B cell (primary cell): ENCODE measurements at regions not wholly inside any gene's neighbourhood (a gene's known extent, or its start where the extent isn't known, plus 50 kb on each side); places are given as distances from the start of the nearest gene placed in this dataset.

Experiments
- ATAC-seq: fragments of 200-7000 bp; cut with Tn5 transposase; one replicate; pipeline ENCODE4 v1.10.0; 2021; ENCODE audit warnings: low read depth, mild to moderate bottlenecking, moderate number of reproducible peaks, moderate library complexity
- CTCF ChIA-PET: fragments of 350-600 bp; sonication (Branson Sonifier 250); formaldehyde crosslinking; loops from one replicate; lab custom pipeline; 2021; ENCODE audit warnings: antibody characterized with exemption, inconsistent platforms; lab: Charles Lee
- POLR2A ChIA-PET: fragments of 350-600 bp; sonication (Branson Sonifier 250); formaldehyde crosslinking; loops from one replicate; lab custom pipeline; 2021; ENCODE audit warnings: antibody characterized with exemption; lab: Charles Lee
- DNase-seq: peaks from one replicate; pipeline ENCODE4 v3.0.0; 2013
- H2AFZ ChIP-seq: 2 replicates; pipeline ENCODE4 v1.6.1; 2012; ENCODE audit warnings: mild to moderate bottlenecking, low read depth, low read length; ENCODE audit not compliant: insufficient read depth, poor library complexity, severe bottlenecking
- H3K27ac ChIP-seq, 2 donors: 1 replicate in 1 of 2; 2 replicates in 1 of 2; pipeline ENCODE4 v1.5.1; 2012 to 2013; ENCODE audit warnings: low read length in 2 of 2, mild to moderate bottlenecking in 2 of 2, moderate library complexity in 1 of 2
- H3K27me3 ChIP-seq, 4 experiments: fragments of 200-600 bp in 1 of 4; sonication (generic) in 1 of 4; replicated peaks in 1 of 4; 1 replicate in 2 of 4; 2 replicates in 2 of 4; pipeline versions ENCODE4 v1.6.1 to v1.7.0; 2013 to 2016; ENCODE audit warnings: low read length in 3 of 4, mild to moderate bottlenecking in 2 of 4, mixed read lengths in 1 of 4, moderate library complexity in 1 of 4; ENCODE audit not compliant: insufficient read depth in 4 of 4, control insufficient read depth in 3 of 4; ENCODE audit errors: control extremely low read depth in 1 of 4
- H3K36me3 ChIP-seq, 2 experiments: replicated peaks in 1 of 2; 1 replicate in 1 of 2; 2 replicates in 1 of 2; pipeline versions ENCODE4 v1.6.1 to v1.7.1; 2013; ENCODE audit warnings: low read length in 1 of 2; ENCODE audit not compliant: insufficient read depth in 2 of 2, control insufficient read depth in 1 of 2; ENCODE audit errors: control extremely low read depth in 1 of 2, extremely low read depth in 1 of 2
- H3K4me1 ChIP-seq, 2 donors: fragments of 200-600 bp in 1 of 2; sonication (generic) in 1 of 2; 1 replicate in 1 of 2; 2 replicates in 1 of 2; pipeline versions ENCODE4 v1.5.1 to v1.6.1; 2013 to 2017; ENCODE audit warnings: low read length in 2 of 2; ENCODE audit not compliant: control insufficient read depth in 2 of 2, insufficient read depth in 2 of 2
- H3K4me2 ChIP-seq: replicated peaks from 2 replicates; pipeline ENCODE3; 2012; ENCODE audit warnings: mild to moderate bottlenecking, low read depth, low read length; ENCODE audit not compliant: poor library complexity, severe bottlenecking
- H3K4me3 ChIP-seq, 5 experiments: fragments of 200-600 bp in 1 of 5; sonication (generic) in 1 of 5; 1 replicate in 3 of 5; 2 replicates in 2 of 5; pipeline versions ENCODE4 v1.5.1 to v1.7.0; 2011 to 2016; ENCODE audit warnings: low read length in 4 of 5, mild to moderate bottlenecking in 4 of 5, low read depth in 2 of 5, control low read depth in 1 of 5, moderate library complexity in 1 of 5; ENCODE audit not compliant: insufficient read depth in 1 of 5; ENCODE audit errors: control extremely low read depth in 1 of 5, extremely low read depth in 1 of 5
- H3K79me2 ChIP-seq: fragments of 200-600 bp; sonication (generic); one replicate; pipeline ENCODE4 v1.6.0; 2016; ENCODE audit warnings: low read length; ENCODE audit not compliant: control insufficient read depth, insufficient read depth
- H3K9ac ChIP-seq: fragments of 200-600 bp; sonication (generic); 2 replicates; pipeline ENCODE4 v1.6.1; 2017; ENCODE audit warnings: mild to moderate bottlenecking, low read length, moderate library complexity
- H3K9me3 ChIP-seq, 3 donors: one replicate each; pipeline versions ENCODE4 v1.6.1 to v1.7.1; 2013; ENCODE audit warnings: low read length in 2 of 3; ENCODE audit not compliant: control insufficient read depth in 2 of 3, insufficient read depth in 1 of 3; ENCODE audit errors: control extremely low read depth in 1 of 3
- H4K20me1 ChIP-seq: 2 replicates; pipeline ENCODE4 v1.6.0; 2012; ENCODE audit warnings: mild to moderate bottlenecking, low read length; ENCODE audit not compliant: insufficient read depth, control insufficient read depth, poor library complexity, severe bottlenecking
- H3K27ac Mint-ChIP-seq: one replicate; pipeline ENCODE4 v1.8.0; 2021; ENCODE audit warnings: mixed read lengths
- H3K27me3 Mint-ChIP-seq: one replicate; pipeline ENCODE4 v1.8.0; 2021; ENCODE audit warnings: mixed read lengths
- H3K4me1 Mint-ChIP-seq: one replicate; pipeline ENCODE4 v1.8.0; 2021; ENCODE audit warnings: mixed read lengths
- H3K4me3 Mint-ChIP-seq: one replicate; pipeline ENCODE4 v1.8.0; 2021; ENCODE audit warnings: mixed read lengths
- H3K9me3 Mint-ChIP-seq: one replicate; pipeline ENCODE4 v1.8.0; 2022; ENCODE audit warnings: mixed read lengths; ENCODE audit not compliant: insufficient read depth
- CTCF ChIP-seq: fragments of 200-600 bp; IDR thresholded peaks from one replicate; pipeline ENCODE4 v1.8.0; 2022; ENCODE audit warnings: antibody characterized with exemption, mild to moderate bottlenecking
- EZH2 ChIP-seq: IDR thresholded peaks from 2 replicates; pipeline ENCODE4 v1.6.1; 2012; ENCODE audit warnings: borderline replicate concordance, low read depth, mild to moderate bottlenecking, moderate library complexity, low read length; ENCODE audit not compliant: insufficient read depth, poor library complexity, severe bottlenecking
- WGBS: methylation state at CpG from one replicate; pipeline ENCODE4 v1.1.5; 2013; ENCODE audit warnings: missing lambda C conversion rate; ENCODE audit not compliant: insufficient coverage; 5-methylcytosine and 5-hydroxymethylcytosine counted together
- intact Hi-C: fragments of 100-400 bp; cut with micrococcal nuclease; formaldehyde crosslinking; loops from one replicate; pipeline ENCODE4 v1.10.0; 2022

- TF ChIP-seq EZH2 (no peak), CTCF (no peak)
- no peak overlapping the region for H3K9ac ChIP-seq
- H3K4me3 ChIP-seq = no peak overlapping the region
- 56% methylated on average over 1 of the region's 2 CpGs for WGBS
- H3K4me2 ChIP-seq = no peak overlapping the region
- ATAC-seq (no peak), DNase-seq (no peak)
- no peaks in the 10 kb centered on the region for H3K27me3 ChIP-seq
- H3K4me1 ChIP-seq = no peaks in the 10 kb centered on the region
- H3K4me3 Mint-ChIP-seq = no peak overlapping the region
- H3K36me3 ChIP-seq = no peaks in the 10 kb centered on the region
- intact Hi-C loops = no loop called here
- H3K9me3 Mint-ChIP-seq = peaks cover 2% of the 10 kb centered on the region
- H3K9me3 ChIP-seq = peaks cover 0 to 6% (median 2%) of the 10 kb centered on the region in 3 donors
- H2AFZ ChIP-seq = no peak overlapping the region
- H3K27ac Mint-ChIP-seq = no peak overlapping the region
- H3K79me2 ChIP-seq = no peaks in the 10 kb centered on the region
- H3K27ac ChIP-seq = no peak overlapping the region
- no peaks in the 10 kb centered on the region for H4K20me1 ChIP-seq
- ChIA-PET CTCF (no interaction called here), POLR2A (no interaction called here)
- no peaks in the 10 kb centered on the region for H3K4me1 Mint-ChIP-seq
- no peaks in the 10 kb centered on the region for H3K27me3 Mint-ChIP-seq
These were observed 1077.3 kb downstream of the KCNT2 start for GRCh38 chr1:195530961-195531360.

GRCh38 chr1:195529881-195530280 lies 1078.4 kb downstream of the KCNT2 start:
- no peak overlapping the region for H3K27ac ChIP-seq
- no CpG with 5 or more reads among the region's 1 CpG for WGBS
- intact Hi-C loops = no loop called here
- H2AFZ ChIP-seq = no peak overlapping the region
- H3K4me1 ChIP-seq = no peaks in the 10 kb centered on the region
- TF ChIP-seq EZH2 (no peak), CTCF (no peak)
- no peaks in the 10 kb centered on the region for H3K36me3 ChIP-seq
- Mint-ChIP-seq H3K27ac (no peak overlapping the region), H3K4me3 (no peak overlapping the region), H3K4me1 (no peaks in the 10 kb centered on the region), H3K9me3 (peaks cover 2% of the 10 kb centered on the region), H3K27me3 (no peaks in the 10 kb centered on the region)
- no peaks in the 10 kb centered on the region for H4K20me1 ChIP-seq
- no peak overlapping the region for H3K4me3 ChIP-seq
- H3K9me3 ChIP-seq = peaks cover 0 to 6% (median 2%) of the 10 kb centered on the region in 3 donors
- DNase-seq = no peak
- no peak overlapping the region for H3K4me2 ChIP-seq
- no peaks in the 10 kb centered on the region for H3K79me2 ChIP-seq
- ChIA-PET POLR2A (no interaction called here), CTCF (no interaction called here)
- ATAC-seq = no peak
- no peaks in the 10 kb centered on the region for H3K27me3 ChIP-seq
- no peak overlapping the region for H3K9ac ChIP-seq
